ENCODE measurements at regions not wholly inside any gene's neighbourhood (a gene's known extent, or its start where the extent isn't known, plus 50 kb on each side); places are given as distances from the start of the nearest gene placed in this dataset.

DNA sequence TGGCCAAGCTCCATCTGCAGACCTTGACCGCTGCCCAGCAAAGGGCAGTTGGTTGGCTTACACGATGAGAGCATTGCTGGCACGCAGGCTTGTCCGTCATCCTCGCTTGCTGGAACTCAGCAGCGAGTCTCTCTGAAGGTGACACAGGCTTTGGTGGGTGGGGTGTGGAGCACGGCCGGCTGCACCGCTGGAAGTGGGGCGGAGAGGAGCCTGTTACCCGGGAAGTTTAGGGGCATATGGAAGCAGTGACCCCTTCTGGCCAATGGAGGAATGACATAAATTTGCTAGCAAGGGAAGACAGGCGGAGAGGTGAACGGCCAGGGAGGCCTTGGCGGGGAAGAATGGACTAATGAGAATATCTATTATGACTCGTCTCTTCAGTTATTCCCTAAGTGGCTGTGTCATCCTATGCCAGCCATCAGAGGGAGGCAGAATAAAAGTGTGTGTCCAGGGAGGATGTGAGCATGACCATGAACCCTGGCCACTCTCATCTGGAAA, 65.9 kb upstream of the SDK2 start:
- H3K27me3 ChIP-seq = peaks cover 0 to 23% (median 3%) of the 10 kb centered on the region in 9 donors
- H3K27ac ChIP-seq = no peak overlapping the region
- TF ChIP-seq, protein P1, sequence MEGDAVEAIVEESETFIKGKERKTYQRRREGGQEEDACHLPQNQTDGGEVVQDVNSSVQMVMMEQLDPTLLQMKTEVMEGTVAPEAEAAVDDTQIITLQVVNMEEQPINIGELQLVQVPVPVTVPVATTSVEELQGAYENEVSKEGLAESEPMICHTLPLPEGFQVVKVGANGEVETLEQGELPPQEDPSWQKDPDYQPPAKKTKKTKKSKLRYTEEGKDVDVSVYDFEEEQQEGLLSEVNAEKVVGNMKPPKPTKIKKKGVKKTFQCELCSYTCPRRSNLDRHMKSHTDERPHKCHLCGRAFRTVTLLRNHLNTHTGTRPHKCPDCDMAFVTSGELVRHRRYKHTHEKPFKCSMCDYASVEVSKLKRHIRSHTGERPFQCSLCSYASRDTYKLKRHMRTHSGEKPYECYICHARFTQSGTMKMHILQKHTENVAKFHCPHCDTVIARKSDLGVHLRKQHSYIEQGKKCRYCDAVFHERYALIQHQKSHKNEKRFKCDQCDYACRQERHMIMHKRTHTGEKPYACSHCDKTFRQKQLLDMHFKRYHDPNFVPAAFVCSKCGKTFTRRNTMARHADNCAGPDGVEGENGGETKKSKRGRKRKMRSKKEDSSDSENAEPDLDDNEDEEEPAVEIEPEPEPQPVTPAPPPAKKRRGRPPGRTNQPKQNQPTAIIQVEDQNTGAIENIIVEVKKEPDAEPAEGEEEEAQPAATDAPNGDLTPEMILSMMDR (IDR thresholded peaks at IDR 0.05) = peak; percentile 65 to 87 (median 78)
- no peak for TF ChIP-seq POLR2A (IDR thresholded peaks at IDR 0.05)
- 10 to 15% (median 11%) methylated on average over 14 to 15 of the region's 15 CpGs for WGBS, 4 donors
- ATAC-seq (peak; percentile 87 to 97 (median 96)), DNase-seq (peak; percentile 63 to 80 (median 77))
- intact Hi-C loops (cut with DNase I) = loop anchor here in 9 of 10 donors (1.0 to 10.0 kb wide), 7 partner anchors 58 to 281 kb away; partner anchors contain the start of gene SDK2 (in 1 of the 9)
- no peaks in the 10 kb centered on the region for H3K36me3 ChIP-seq
- no peak overlapping the region for H3K4me3 ChIP-seq
- H3K9me3 ChIP-seq = peaks cover 0 to 7% (median 0%) of the 10 kb centered on the region in 12 donors
- H3K4me1 ChIP-seq = peaks cover 0 to 11% (median 3%) of the 10 kb centered on the region in 12 donors

DNA sequence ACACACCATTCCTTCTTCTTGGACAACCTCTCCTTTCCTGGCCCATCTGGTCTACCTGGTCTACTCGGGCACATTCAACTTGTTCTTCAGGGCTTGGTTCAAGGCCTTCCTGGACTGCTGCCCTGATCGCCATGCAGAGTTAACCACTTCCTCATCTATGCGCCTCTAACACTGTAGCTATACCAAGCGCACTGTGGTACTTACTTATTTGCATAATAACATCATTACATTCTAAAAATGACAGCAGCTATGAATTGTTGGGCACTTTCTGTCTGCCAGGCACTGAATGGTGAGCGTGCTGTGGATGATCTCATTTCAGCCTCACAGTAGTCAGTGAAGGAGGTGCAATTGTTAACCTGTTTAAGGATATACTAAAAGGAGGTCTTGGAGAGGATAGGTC, 66.9 kb upstream of the SDK2 start:
- peaks cover 0 to 23% (median 3%) of the 10 kb centered on the region in 9 donors for H3K27me3 ChIP-seq
- DNase-seq (no peak), ATAC-seq (no peak)
- WGBS, 4 donors = 82 to 87% (median 84%) methylated on average over 5 of the region's 5 CpGs
- no peaks in the 10 kb centered on the region for H3K36me3 ChIP-seq
- intact Hi-C loops (cut with DNase I) = loop anchor here in 9 of 10 donors (2.0 to 10.0 kb wide), 6 partner anchors 59 to 282 kb away; partner anchors contain the start of gene SDK2 (in 1 of the 9)
- H3K27ac ChIP-seq = no peak overlapping the region
- peaks cover 0 to 11% (median 3%) of the 10 kb centered on the region in 12 donors for H3K4me1 ChIP-seq
- TF ChIP-seq, protein P1 (IDR thresholded peaks at IDR 0.05) = no peak
- no peak for TF ChIP-seq POLR2A (IDR thresholded peaks at IDR 0.05)
- peaks cover 0 to 7% (median 0%) of the 10 kb centered on the region in 12 donors for H3K9me3 ChIP-seq
- no peak overlapping the region for H3K4me3 ChIP-seq

DNA sequence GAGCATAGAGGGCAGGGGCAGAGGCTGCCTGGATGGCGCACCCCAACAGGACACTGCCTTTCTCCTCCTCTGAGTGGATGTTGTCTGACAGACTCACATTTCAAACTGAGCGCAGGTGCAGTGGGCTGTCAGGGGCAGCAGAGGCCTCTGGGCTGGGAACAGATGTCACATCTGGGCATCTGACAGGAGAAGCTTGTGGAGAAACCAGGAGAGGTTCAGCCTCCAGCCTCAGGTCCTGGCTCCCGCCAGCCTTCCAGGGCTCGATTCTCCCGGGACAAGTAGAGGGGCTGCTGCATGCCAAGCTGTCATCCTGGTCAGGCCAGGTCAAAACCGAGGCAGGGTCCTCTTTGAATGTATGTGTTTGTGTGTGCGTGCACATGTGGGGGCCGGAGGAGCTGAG, 67.7 kb upstream of the SDK2 start:
- no peak for TF ChIP-seq POLR2A (IDR thresholded peaks at IDR 0.05)
- TF ChIP-seq, protein P1 (IDR thresholded peaks at IDR 0.05) = no peak
- Histone ChIP-seq H3K27ac (no peak overlapping the region), H3K9me3 (peaks cover 0 to 7% (median 0%) of the 10 kb centered on the region in 12 donors), H3K4me3 (no peak overlapping the region), H3K27me3 (peaks cover 0 to 19% (median 3%) of the 10 kb centered on the region in 9 donors), H3K36me3 (no peaks in the 10 kb centered on the region), H3K4me1 (peaks cover 0 to 11% (median 3%) of the 10 kb centered on the region in 12 donors)
- 82 to 90% (median 86%) methylated on average over 7 to 8 of the region's 8 CpGs for WGBS, 4 donors
- intact Hi-C loops (cut with DNase I) = loop anchor here in 9 of 10 donors (2.0 to 10.0 kb wide), 6 partner anchors 60 to 283 kb away; partner anchors contain the start of gene SDK2 (in 1 of the 9)
- DNase-seq (no peak), ATAC-seq (no peak)

DNA sequence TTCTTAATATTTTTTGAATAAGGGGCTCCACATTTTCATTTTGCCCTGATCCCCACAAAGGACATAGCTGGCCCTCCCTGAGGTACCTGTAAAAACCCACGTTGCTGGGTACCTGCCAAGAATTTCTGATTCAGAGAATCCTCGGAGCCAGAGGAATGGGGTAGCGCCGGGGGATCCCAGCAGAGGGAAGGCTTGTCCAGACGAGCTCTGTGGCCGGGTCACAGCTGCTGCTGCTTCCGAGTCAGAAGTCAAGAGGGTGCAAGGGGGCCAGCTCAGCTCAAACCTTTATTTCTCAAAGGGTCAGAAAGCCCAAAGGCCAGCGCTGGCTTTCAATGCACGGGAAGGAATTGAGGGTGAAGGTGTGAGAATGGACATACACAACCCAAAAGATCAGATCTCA, 68.9 kb upstream of the SDK2 start:
- ATAC-seq = no peak

More for the DNA sequence above, 68.9 kb upstream of the SDK2 start:
- 24 to 49% (median 36%) methylated on average over 8 to 9 of the region's 9 CpGs for WGBS, 4 donors
- Histone ChIP-seq H3K4me1 (peaks cover 0 to 11% (median 3%) of the 10 kb centered on the region in 12 donors), H3K27me3 (peaks cover 0 to 19% (median 3%) of the 10 kb centered on the region in 9 donors), H3K4me3 (no peak overlapping the region), H3K27ac (no peak overlapping the region), H3K36me3 (no peaks in the 10 kb centered on the region), H3K9me3 (no peaks in the 10 kb centered on the region)
- TF ChIP-seq, protein P1 (IDR thresholded peaks at IDR 0.05) = no peak
- no peak for TF ChIP-seq POLR2A (IDR thresholded peaks at IDR 0.05)
- intact Hi-C loops (cut with DNase I) = loop anchor here in 2 of 10 donors (5.0 to 10.0 kb wide), 3 partner anchors 61 to 122 kb away; no protein-coding TSS in a partner anchor
- DNase-seq = no peak
